Suppressor macrophage treated with lipopolysaccharide for 1 hour (primary cell): ENCODE measurements at regions not wholly inside any gene's neighbourhood (a gene's known extent, or its start where the extent isn't known, plus 50 kb on each side); places are given as distances from the start of the nearest gene placed in this dataset.

ENCODE experiments used
- DNase-seq, 3 donors: peaks; one replicate each; pipeline ENCODE4 v3.0.0-alpha.2; 2020 to 2022

GRCh38 chr18:47530695-47531094 lies 279.2 kb upstream of the SKOR2 start:
- no peak for DNase-seq

- DNase-seq = no peak
Observed at GRCh38 chr18:47528343-47528742, 276.9 kb upstream of the SKOR2 start.

GRCh38 chr18:47526147-47526546 lies 274.7 kb upstream of the SKOR2 start:
- DNase-seq = no peak

- DNase-seq = no peak
Observed at GRCh38 chr18:47522359-47522758, 270.9 kb upstream of the SKOR2 start.

- no peak for DNase-seq
Observed at GRCh38 chr18:47520263-47520662, 268.8 kb upstream of the SKOR2 start.

- no peak for DNase-seq
Observed at GRCh38 chr18:47519706-47520105, 268.2 kb upstream of the SKOR2 start.

GRCh38 chr18:47519277-47519676 lies 267.8 kb upstream of the SKOR2 start:
- no peak for DNase-seq

GRCh38 chr18:47513614-47514013 lies 262.2 kb upstream of the SKOR2 start:
- no peak for DNase-seq

GRCh38 chr18:47512726-47513435 lies 261.4 kb upstream of the SKOR2 start:
- DNase-seq = no peak

GRCh38 chr18:47512056-47512455 lies 260.6 kb upstream of the SKOR2 start:
- no peak for DNase-seq

GRCh38 chr18:47510831-47511230 lies 259.4 kb upstream of the SKOR2 start:
- DNase-seq = no peak

- no peak for DNase-seq
Observed at GRCh38 chr18:47507651-47508050, 256.2 kb upstream of the SKOR2 start.

- no peak for DNase-seq
Observed at GRCh38 chr18:47506897-47507296, 255.4 kb upstream of the SKOR2 start.

- DNase-seq = no peak
Observed at GRCh38 chr18:47501946-47502345, 250.5 kb upstream of the SKOR2 start.

GRCh38 chr18:47500930-47501329 lies 249.5 kb upstream of the SKOR2 start:
- DNase-seq = no peak

- no peak for DNase-seq
Observed at GRCh38 chr18:47492691-47493090, 241.2 kb upstream of the SKOR2 start.

- DNase-seq = no peak
Observed at GRCh38 chr18:47490882-47491281, 239.4 kb upstream of the SKOR2 start.

- no peak for DNase-seq
Observed at GRCh38 chr18:47485221-47485797, 233.8 kb upstream of the SKOR2 start.

GRCh38 chr18:47484068-47484467 lies 232.6 kb upstream of the SKOR2 start:
- no peak for DNase-seq

GRCh38 chr18:47480166-47480565 lies 228.7 kb upstream of the SKOR2 start:
- no peak for DNase-seq

- DNase-seq = no peak
Observed at GRCh38 chr18:47471784-47472183, 220.3 kb upstream of the SKOR2 start.

- DNase-seq = no peak
Observed at GRCh38 chr18:47470941-47471340, 219.5 kb upstream of the SKOR2 start.

GRCh38 chr18:47469576-47469975 lies 218.1 kb upstream of the SKOR2 start:
- no peak for DNase-seq

GRCh38 chr18:47461977-47462376 lies 210.5 kb upstream of the SKOR2 start:
- DNase-seq = no peak

GRCh38 chr18:47461406-47461948 lies 210.0 kb upstream of the SKOR2 start:
- DNase-seq = no peak
